Mesenchymal stem cell (in vitro differentiated cells and primary cell): ENCODE measurements at regions not wholly inside any gene's neighbourhood (a gene's known extent, or its start where the extent isn't known, plus 50 kb on each side); places are given as distances from the start of the nearest gene placed in this dataset.

ENCODE experiments used
- DNase-seq: peaks from one replicate; pipeline ENCODE4 v3.0.0-alpha.2; 2013
- H2AFZ ChIP-seq: one replicate; pipeline ENCODE4 v1.6.1; 2013; ENCODE audit warnings: low read depth, mild to moderate bottlenecking, control low read depth, inconsistent platforms, low read length, moderate library complexity
- H2AK5ac ChIP-seq: 2 replicates; pipeline ENCODE4 v1.6.1; 2013; ENCODE audit warnings: low read length, moderate library complexity, mild to moderate bottlenecking, inconsistent platforms; ENCODE audit not compliant: severe bottlenecking
- H2BK120ac ChIP-seq: one replicate; pipeline ENCODE4 v1.6.1; 2013; ENCODE audit warnings: low read depth, mild to moderate bottlenecking, inconsistent platforms, low read length, moderate library complexity
- H2BK12ac ChIP-seq, 2 experiments: one replicate each; pipeline ENCODE4 v1.6.1; 2013; ENCODE audit warnings: inconsistent platforms in 2 of 2, low read length in 2 of 2, mild to moderate bottlenecking in 2 of 2, moderate library complexity in 2 of 2, control low read depth in 1 of 2
- H2BK15ac ChIP-seq: one replicate; pipeline ENCODE4 v1.6.1; 2013; ENCODE audit warnings: mild to moderate bottlenecking, low read depth, inconsistent platforms; ENCODE audit not compliant: poor library complexity, severe bottlenecking
- H2BK5ac ChIP-seq: 2 replicates; pipeline ENCODE4 v1.6.1; 2013; ENCODE audit warnings: low read depth, mild to moderate bottlenecking, low read length, control low read depth, inconsistent platforms; ENCODE audit not compliant: poor library complexity, severe bottlenecking
- H3K14ac ChIP-seq, 2 experiments: one replicate each; pipeline ENCODE4 v1.6.1; 2013; ENCODE audit warnings: inconsistent platforms in 2 of 2, low read length in 2 of 2, control low read depth in 1 of 2, mild to moderate bottlenecking in 1 of 2, moderate library complexity in 1 of 2
- H3K18ac ChIP-seq, 2 experiments: one replicate each; pipeline ENCODE4 v1.6.1; 2013; ENCODE audit warnings: inconsistent platforms in 2 of 2, low read length in 2 of 2, control low read depth in 1 of 2, low read depth in 1 of 2, mild to moderate bottlenecking in 1 of 2
- H3K23ac ChIP-seq, 2 experiments: one replicate each; pipeline ENCODE4 v1.6.1; 2013; ENCODE audit warnings: inconsistent platforms in 2 of 2, low read length in 2 of 2, mild to moderate bottlenecking in 2 of 2, moderate library complexity in 2 of 2, control low read depth in 1 of 2
- H3K27ac ChIP-seq: 2 replicates; pipeline ENCODE4 v1.5.1; 2013; ENCODE audit warnings: mild to moderate bottlenecking, moderate library complexity, low read length, control low read depth, inconsistent platforms; ENCODE audit not compliant: poor library complexity, severe bottlenecking
- H3K27me3 ChIP-seq, 2 experiments: 2 replicates each; pipeline versions ENCODE4 v1.6.1 to v1.7.0; 2013; ENCODE audit warnings: low read length in 2 of 2, mild to moderate bottlenecking in 2 of 2, moderate library complexity in 2 of 2, control low read depth in 1 of 2, inconsistent platforms in 1 of 2; ENCODE audit not compliant: control insufficient read depth in 1 of 2, insufficient read depth in 1 of 2
- H3K36me3 ChIP-seq, 2 experiments: 2 replicates each; pipeline versions ENCODE4 v1.6.1 to v1.7.0; 2013; ENCODE audit warnings: low read length in 2 of 2, control low read depth in 1 of 2, inconsistent platforms in 1 of 2, low read depth in 1 of 2, mild to moderate bottlenecking in 1 of 2; ENCODE audit not compliant: insufficient read depth in 2 of 2, control insufficient read depth in 1 of 2
- H3K4ac ChIP-seq, 2 experiments: one replicate each; pipeline ENCODE4 v1.6.1; 2013; ENCODE audit warnings: inconsistent platforms in 2 of 2, low read length in 2 of 2, mild to moderate bottlenecking in 2 of 2, moderate library complexity in 2 of 2, control low read depth in 1 of 2, low read depth in 1 of 2
- H3K4me1 ChIP-seq: 2 replicates; pipeline ENCODE4 v1.6.1; 2013; ENCODE audit warnings: low read depth, low read length, control low read depth; ENCODE audit not compliant: control insufficient read depth, insufficient read depth
- H3K4me2 ChIP-seq: 2 replicates; pipeline ENCODE4 v1.6.1; 2013; ENCODE audit warnings: low read length, mild to moderate bottlenecking, inconsistent platforms; ENCODE audit not compliant: poor library complexity, severe bottlenecking
- H3K4me3 ChIP-seq, 2 experiments: 2 replicates each; pipeline versions ENCODE4 v1.5.1 to v1.7.0; 2013; ENCODE audit warnings: low read length in 2 of 2, mild to moderate bottlenecking in 2 of 2, control low read depth in 1 of 2, low read depth in 1 of 2; ENCODE audit not compliant: insufficient read depth in 1 of 2
- H3K79me1 ChIP-seq: replicated peaks from 2 replicates; pipeline ENCODE4 v1.6.1; 2013; ENCODE audit warnings: mild to moderate bottlenecking, control low read depth, low read length, inconsistent platforms; ENCODE audit not compliant: poor library complexity, severe bottlenecking
- H3K9ac ChIP-seq: 2 replicates; pipeline ENCODE4 v1.7.0; 2013; ENCODE audit warnings: mild to moderate bottlenecking, low read length, moderate library complexity
- H3K9me3 ChIP-seq: 2 replicates; pipeline ENCODE4 v1.7.0; 2013; ENCODE audit warnings: mild to moderate bottlenecking, low read length; ENCODE audit not compliant: control insufficient read depth
- H4K8ac ChIP-seq: one replicate; pipeline ENCODE4 v1.6.1; 2013; ENCODE audit warnings: inconsistent platforms, mild to moderate bottlenecking, low read length, moderate library complexity
- H4K91ac ChIP-seq: one replicate; pipeline ENCODE4 v1.6.1; 2013; ENCODE audit warnings: mild to moderate bottlenecking, low read length, inconsistent platforms
- WGBS: methylation state at CpG from one replicate; pipeline ENCODE4 v1.1.7; 2013; ENCODE audit warnings: mixed read lengths; 5-methylcytosine and 5-hydroxymethylcytosine counted together

GRCh38 chr21:14763695-14764064, 217.6 kb upstream of the SAMSN1 start:
- H3K27me3 ChIP-seq, result no peaks in the 10 kb centered on the region
- no peak overlapping the region for H3K14ac ChIP-seq
- no peaks in the 10 kb centered on the region for H3K36me3 ChIP-seq
- no peak overlapping the region for H3K27ac ChIP-seq
- no peak for DNase-seq
- no peak overlapping the region for H2BK12ac ChIP-seq
- peaks cover 2% of the 10 kb centered on the region for H3K9me3 ChIP-seq
- H3K4me1 ChIP-seq, result no peaks in the 10 kb centered on the region
- H2BK5ac ChIP-seq, result no peak overlapping the region
- no peak overlapping the region for H4K8ac ChIP-seq
- no peak overlapping the region for H4K91ac ChIP-seq
- no peak overlapping the region for H3K4ac ChIP-seq
- H2AFZ ChIP-seq, result no peak overlapping the region
- no peak overlapping the region for H3K23ac ChIP-seq
- H2AK5ac ChIP-seq, result no peak overlapping the region
- no peak overlapping the region for H2BK15ac ChIP-seq
- H3K79me1 ChIP-seq, result no peaks in the 10 kb centered on the region
- H2BK120ac ChIP-seq, result no peak overlapping the region
- 79% methylated on average over 3 of the region's 4 CpGs for WGBS
- H3K4me2 ChIP-seq, result no peak overlapping the region
- H3K4me3 ChIP-seq, result no peak overlapping the region
- H3K9ac ChIP-seq, result no peak overlapping the region
- no peak overlapping the region for H3K18ac ChIP-seq

DNA sequence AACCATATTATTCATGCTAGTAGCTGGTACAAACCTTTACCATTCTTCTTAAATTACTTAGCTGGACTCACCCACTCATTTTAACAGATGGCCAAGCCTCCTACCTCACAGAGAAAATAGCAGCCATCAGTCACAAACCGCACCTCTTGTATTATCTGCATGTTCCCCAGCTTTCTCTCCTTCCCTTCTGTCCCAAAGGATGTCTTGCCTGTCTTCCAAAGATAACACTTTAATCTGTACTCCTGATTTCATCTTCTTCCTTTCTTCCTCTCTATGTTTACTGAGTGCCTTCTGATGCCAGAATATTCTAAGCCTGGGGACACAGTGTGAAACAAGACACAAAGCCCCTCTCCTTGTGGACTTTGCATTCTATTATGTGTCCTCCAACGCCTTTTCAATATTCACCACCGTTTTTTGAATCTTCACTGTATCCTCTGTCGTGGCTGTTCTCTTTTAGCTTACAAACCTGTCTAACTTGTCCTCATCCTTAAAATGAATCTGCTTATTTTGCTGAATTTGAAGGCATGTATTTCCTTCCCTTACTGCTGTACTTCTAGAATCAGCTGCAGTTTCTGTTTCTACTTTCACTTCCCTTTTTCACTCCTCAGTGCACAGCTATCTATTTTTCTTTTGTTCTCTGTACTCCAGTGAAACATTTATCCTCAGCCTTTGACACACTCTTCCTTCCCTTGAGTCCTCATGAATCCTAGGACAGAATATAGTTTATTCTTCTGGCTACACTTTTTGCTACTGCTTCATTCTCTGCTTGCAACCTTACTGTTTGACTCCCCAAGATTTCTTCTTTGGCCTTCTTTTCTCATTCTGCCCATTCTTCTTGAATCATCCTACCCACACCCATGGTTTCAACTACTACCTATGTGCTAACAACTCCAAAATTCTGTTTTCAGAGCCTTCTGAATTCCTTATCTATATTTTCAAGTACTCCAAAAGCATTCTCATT, 216.9 kb upstream of the SAMSN1 start:
- no peak overlapping the region for H3K14ac ChIP-seq
- no peak overlapping the region for H3K4ac ChIP-seq
- H3K79me1 ChIP-seq, result no peaks in the 10 kb centered on the region
- H3K18ac ChIP-seq, result no peak overlapping the region
- no peak overlapping the region for H3K27ac ChIP-seq
- H3K9ac ChIP-seq, result no peak overlapping the region
- H3K4me3 ChIP-seq, result no peak overlapping the region
- peaks cover 2% of the 10 kb centered on the region for H3K9me3 ChIP-seq
- H2BK5ac ChIP-seq, result no peak overlapping the region
- no peak overlapping the region for H2BK15ac ChIP-seq
- H2AFZ ChIP-seq, result no peak overlapping the region
- H3K36me3 ChIP-seq, result no peaks in the 10 kb centered on the region
- no peak overlapping the region for H4K91ac ChIP-seq
- H3K4me2 ChIP-seq, result no peak overlapping the region
- 55% methylated on average over 4 of the region's 4 CpGs for WGBS
- H2AK5ac ChIP-seq, result no peak overlapping the region
- DNase-seq, result no peak
- H2BK12ac ChIP-seq, result no peak overlapping the region
- H3K23ac ChIP-seq, result no peak overlapping the region
- H3K27me3 ChIP-seq, result no peaks in the 10 kb centered on the region
- H3K4me1 ChIP-seq, result no peaks in the 10 kb centered on the region
- no peak overlapping the region for H4K8ac ChIP-seq
- no peak overlapping the region for H2BK120ac ChIP-seq

DNA sequence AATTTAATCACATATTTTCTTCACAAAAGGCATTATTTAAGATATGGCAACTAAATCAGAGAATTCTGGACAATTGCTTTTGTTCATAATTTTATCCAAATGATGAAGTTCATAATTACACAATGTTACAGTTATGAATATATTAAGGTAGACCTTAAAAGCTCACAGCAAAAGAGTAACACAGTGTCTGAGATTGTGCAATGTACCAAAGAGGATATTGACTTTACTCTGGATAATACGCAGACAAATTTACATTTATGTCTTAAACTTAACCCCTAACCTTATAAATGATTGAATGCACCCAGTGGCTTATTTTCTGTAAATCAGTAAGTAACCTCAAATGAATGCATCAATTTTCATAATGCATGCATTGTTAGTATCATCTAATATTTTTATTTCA, 216.2 kb upstream of the SAMSN1 start:
- H2AFZ ChIP-seq, result no peak overlapping the region
- no peak overlapping the region for H4K91ac ChIP-seq
- no peak overlapping the region for H2BK120ac ChIP-seq
- no peaks in the 10 kb centered on the region for H3K79me1 ChIP-seq
- H3K14ac ChIP-seq, result no peak overlapping the region
- peaks cover 2% of the 10 kb centered on the region for H3K9me3 ChIP-seq
- H3K23ac ChIP-seq, result no peak overlapping the region
- no peak overlapping the region for H3K4ac ChIP-seq
- no peaks in the 10 kb centered on the region for H3K4me1 ChIP-seq
- H3K4me2 ChIP-seq, result no peak overlapping the region
- H3K9ac ChIP-seq, result no peak overlapping the region
- H3K18ac ChIP-seq, result no peak overlapping the region
- H3K27me3 ChIP-seq, result no peaks in the 10 kb centered on the region
- H2BK15ac ChIP-seq, result no peak overlapping the region
- H4K8ac ChIP-seq, result no peak overlapping the region
- H2BK5ac ChIP-seq, result no peak overlapping the region
- WGBS, result no CpG with 5 or more reads among the region's 1 CpG
- H2BK12ac ChIP-seq, result no peak overlapping the region
- no peak for DNase-seq
- no peak overlapping the region for H3K27ac ChIP-seq
- no peaks in the 10 kb centered on the region for H3K36me3 ChIP-seq
- H3K4me3 ChIP-seq, result no peak overlapping the region
- H2AK5ac ChIP-seq, result no peak overlapping the region

GRCh38 chr21:14759285-14759684, 213.2 kb upstream of the SAMSN1 start:
- no peak overlapping the region for H3K14ac ChIP-seq
- no peak overlapping the region for H3K4ac ChIP-seq
- H4K8ac ChIP-seq, result no peak overlapping the region
- H2BK120ac ChIP-seq, result no peak overlapping the region
- no peak overlapping the region for H2BK5ac ChIP-seq
- no peak overlapping the region for H3K9ac ChIP-seq
- H2BK12ac ChIP-seq, result no peak overlapping the region
- no peak overlapping the region for H4K91ac ChIP-seq
- no peaks in the 10 kb centered on the region for H3K27me3 ChIP-seq
- no peak overlapping the region for H3K18ac ChIP-seq
- peaks cover 7% of the 10 kb centered on the region for H3K9me3 ChIP-seq
- H3K27ac ChIP-seq, result no peak overlapping the region
- no peak for DNase-seq
- H3K23ac ChIP-seq, result no peak overlapping the region
- no peak overlapping the region for H2AFZ ChIP-seq
- no peak overlapping the region for H3K4me2 ChIP-seq
- no peaks in the 10 kb centered on the region for H3K4me1 ChIP-seq
- H2AK5ac ChIP-seq, result no peak overlapping the region
- no peaks in the 10 kb centered on the region for H3K79me1 ChIP-seq
- H3K4me3 ChIP-seq, result no peak overlapping the region
- H2BK15ac ChIP-seq, result no peak overlapping the region
- H3K36me3 ChIP-seq, result no peaks in the 10 kb centered on the region
